Fibroblast of lung (primary cell): ENCODE measurements at regions not wholly inside any gene's neighbourhood (a gene's known extent, or its start where the extent isn't known, plus 50 kb on each side); places are given as distances from the start of the nearest gene placed in this dataset.

Experiments
- CTCF ChIP-seq, 2 donors: IDR thresholded peaks in 1 of 2; conservative IDR thresholded peaks in 1 of 2; 1 replicate in 1 of 2; 2 replicates in 1 of 2; pipeline ENCODE4 v1.5.1; 2011 to 2012; ENCODE audit warnings: low read length in 2 of 2, control low read depth in 1 of 2, inconsistent platforms in 1 of 2, low read depth in 1 of 2, mild to moderate bottlenecking in 1 of 2
- EZH2 ChIP-seq: IDR thresholded peaks from 2 replicates; pipeline ENCODE4 v1.5.1; 2012; ENCODE audit warnings: low read length, control low read depth, mild to moderate bottlenecking; ENCODE audit errors: missing control alignments

GRCh38 chr2:138942466-138942865, 162.3 kb upstream of the NXPH2 start:
- no peak for TF ChIP-seq CTCF (conservative IDR thresholded peaks at IDR 0.05 in 1 of 2, IDR thresholded peaks at IDR 0.05 in 1 of 2; ENCODE audit: low read depth in 1 of 2, low read length in 2 of 2)
- TF ChIP-seq EZH2, result no peak
